IMR-90 (cell line): ENCODE measurements at regions not wholly inside any gene's neighbourhood (a gene's known extent, or its start where the extent isn't known, plus 50 kb on each side); places are given as distances from the start of the nearest gene placed in this dataset.
A peak's percentile ranks its signal among the peaks of the same experiment; 100 is the strongest.

ENCODE experiments used
- ATAC-seq: fragments of 200-7000 bp; cut with Tn5 transposase; 2 replicates; pipeline ENCODE4 v1.9.1; 2020; ENCODE audit warnings: low read depth, mild to moderate bottlenecking, moderate library complexity
- BruUV-seq: library from RNA; stranded (reverse); fragments of 400-500 nt; replicated peaks from 2 replicates; lab custom pipeline; 2021; lab: Mats Ljungman, UMichigan
- CTCF ChIA-PET: fragments of 300-600 bp; formaldehyde crosslinking; extraction: SDS; loops from one replicate; lab custom pipeline; 2021; ENCODE audit warnings: antibody characterized with exemption; lab: Yijun Ruan, JAX
- POLR2A ChIA-PET: fragments of 300-600 bp; sonication (Branson Sonifier 250); formaldehyde crosslinking; loops from one replicate; lab custom pipeline; 2022; ENCODE audit warnings: antibody characterized with exemption; ENCODE audit not compliant: unreplicated experiment; lab: Charles Lee
- DNase-seq: peaks from one replicate; pipeline ENCODE4 v3.0.0; 2013
- H2AFZ ChIP-seq: replicated peaks from 2 replicates; pipeline ENCODE3; 2013; ENCODE audit warnings: low read length, mild to moderate bottlenecking; ENCODE audit not compliant: poor library complexity
- H2AK5ac ChIP-seq: 2 replicates; pipeline ENCODE4 v1.6.1; 2013; ENCODE audit warnings: low read depth, low read length, inconsistent platforms
- H2AK9ac ChIP-seq: replicated peaks from 2 replicates; pipeline ENCODE3; 2013; ENCODE audit warnings: mild to moderate bottlenecking, low read depth, low read length, moderate library complexity; ENCODE audit not compliant: poor library complexity
- H2BK120ac ChIP-seq: 2 replicates; pipeline ENCODE4 v1.6.1; 2013; ENCODE audit warnings: low read depth, low read length, inconsistent platforms
- H2BK15ac ChIP-seq: 3 replicates; pipeline ENCODE4 v1.6.1; 2013; ENCODE audit warnings: low read depth, low read length, inconsistent platforms
- H2BK20ac ChIP-seq: 2 replicates; pipeline ENCODE4 v1.6.1; 2013; ENCODE audit warnings: low read depth, mild to moderate bottlenecking, inconsistent platforms, low read length, moderate library complexity
- H2BK5ac ChIP-seq: 2 replicates; pipeline ENCODE4 v1.6.1; 2013; ENCODE audit warnings: mild to moderate bottlenecking, low read depth, low read length, inconsistent platforms; ENCODE audit not compliant: poor library complexity, severe bottlenecking
- H3K14ac ChIP-seq: replicated peaks from 2 replicates; pipeline ENCODE4 v1.6.1; 2013; ENCODE audit warnings: low read depth, low read length, inconsistent platforms
- H3K18ac ChIP-seq: 2 replicates; pipeline ENCODE4 v1.6.1; 2013; ENCODE audit warnings: low read depth, low read length, control low read depth
- H3K23ac ChIP-seq: 2 replicates; pipeline ENCODE4 v1.6.1; 2013; ENCODE audit warnings: low read depth, low read length, inconsistent platforms
- H3K27ac ChIP-seq: 2 replicates; pipeline ENCODE4 v1.5.1; 2013; ENCODE audit warnings: mild to moderate bottlenecking, control low read depth, low read length; ENCODE audit not compliant: insufficient read depth
- H3K27me3 ChIP-seq: 2 replicates; pipeline ENCODE4 v1.6.1; 2013; ENCODE audit warnings: low read length; ENCODE audit not compliant: control insufficient read depth, insufficient read depth
- H3K36me3 ChIP-seq: 2 replicates; pipeline ENCODE4 v1.6.1; 2013; ENCODE audit warnings: low read length, mixed read lengths; ENCODE audit not compliant: control insufficient read depth, insufficient read depth
- H3K4ac ChIP-seq: 2 replicates; pipeline ENCODE4 v1.6.1; 2013; ENCODE audit warnings: low read depth, low read length, inconsistent platforms
- H3K4me1 ChIP-seq: 2 replicates; pipeline ENCODE4 v1.6.1; 2013; ENCODE audit warnings: low read length, mixed read lengths; ENCODE audit not compliant: control insufficient read depth, insufficient read depth
- H3K4me2 ChIP-seq: 2 replicates; pipeline ENCODE4 v1.6.1; 2013; ENCODE audit warnings: low read depth, mild to moderate bottlenecking, control low read depth, low read length, moderate library complexity
- H3K4me3 ChIP-seq: 2 replicates; pipeline ENCODE4 v1.5.1; 2013; ENCODE audit warnings: low read depth, mild to moderate bottlenecking, control low read depth, low read length, moderate library complexity; ENCODE audit not compliant: insufficient read depth
- H3K56ac ChIP-seq: 2 replicates; pipeline ENCODE4 v1.6.1; 2013; ENCODE audit warnings: low read length, inconsistent platforms; ENCODE audit not compliant: insufficient read depth; ENCODE audit errors: extremely low read depth
- H3K79me1 ChIP-seq, 2 experiments: 2 replicates each; pipeline ENCODE4 v1.6.1; 2013; ENCODE audit warnings: low read length in 2 of 2, inconsistent platforms in 1 of 2, low read depth in 1 of 2
- H3K9ac ChIP-seq: 2 replicates; pipeline ENCODE4 v1.6.1; 2013; ENCODE audit warnings: low read depth, low read length, control low read depth
- H3K9me1 ChIP-seq: 2 replicates; pipeline ENCODE4 v1.6.1; 2013; ENCODE audit warnings: low read length, inconsistent platforms; ENCODE audit not compliant: insufficient read depth
- H3K9me3 ChIP-seq: 2 replicates; pipeline ENCODE4 v1.6.1; 2013; ENCODE audit warnings: low read length; ENCODE audit not compliant: control insufficient read depth, insufficient read depth
- H4K20me1 ChIP-seq: 2 replicates; pipeline ENCODE4 v1.6.1; 2013; ENCODE audit warnings: low read length, inconsistent platforms; ENCODE audit not compliant: insufficient read depth
- H4K5ac ChIP-seq: 2 replicates; pipeline ENCODE4 v1.6.1; 2013; ENCODE audit warnings: mild to moderate bottlenecking, low read depth, low read length, control low read depth
- H4K8ac ChIP-seq, 2 experiments: 2 replicates each; pipeline ENCODE4 v1.6.1; 2013; ENCODE audit warnings: low read depth in 2 of 2, low read length in 2 of 2, control low read depth in 1 of 2, inconsistent platforms in 1 of 2
- H4K91ac ChIP-seq: 2 replicates; pipeline ENCODE4 v1.6.1; 2013; ENCODE audit warnings: low read depth, low read length, inconsistent platforms; ENCODE audit not compliant: insufficient read depth
- MAFK ChIP-seq: IDR thresholded peaks from 2 replicates; pipeline ENCODE4 v1.6.1; 2012; ENCODE audit warnings: low read depth, low read length, improper control_type of control experiment
- dilution Hi-C: fragments of 300-500 bp; cut with HindIII; formaldehyde crosslinking; loops from one replicate; pipeline ENCODE4 v1.14.3; 2018; ENCODE audit warnings: low sequenced_read_pairs; ENCODE audit not compliant: unreplicated experiment
- in situ Hi-C: fragments of 300-500 bp; cut with MboI; formaldehyde crosslinking; loops from 3 replicates; pipeline ENCODE4 v1.14.3; 2019; ENCODE audit warnings: low sequenced_read_pairs, inconsistent platforms, mixed read lengths
- intact Hi-C: fragments of 100-400 bp; cut with micrococcal nuclease; formaldehyde crosslinking; loops from 2 replicates; pipeline ENCODE4 v1.10.0; 2022

DNA sequence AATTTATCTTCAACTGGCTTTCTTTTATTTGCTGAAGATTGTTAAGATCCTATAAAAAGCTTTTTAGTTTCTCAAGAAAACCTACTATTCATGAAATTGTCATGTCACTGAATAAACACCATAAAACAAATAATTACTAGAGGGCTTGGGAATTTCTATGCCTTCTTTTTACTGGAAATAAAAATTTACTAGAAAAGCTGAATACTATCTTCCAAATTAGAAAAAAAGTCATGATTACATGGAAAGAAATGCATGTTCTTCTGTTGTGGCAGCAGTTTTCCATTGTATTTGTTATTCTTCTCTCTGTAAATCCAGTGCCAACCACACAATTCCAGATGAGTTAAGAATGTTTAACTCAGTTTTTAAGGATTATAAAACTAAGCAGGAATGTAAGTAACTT, 153.8 kb downstream of the RAP2B start:
- H3K27ac ChIP-seq: no peak overlapping the region
- in situ Hi-C loops: no loop called here

More for the DNA sequence above, 153.8 kb downstream of the RAP2B start:
- H2AK5ac ChIP-seq: no peak overlapping the region
- H3K56ac ChIP-seq: no peak overlapping the region
- H4K5ac ChIP-seq: no peak overlapping the region
- no peaks in the 10 kb centered on the region for H4K20me1 ChIP-seq
- ChIA-PET CTCF (no interaction called here), POLR2A (no interaction called here)
- H3K9me1 ChIP-seq: no peaks in the 10 kb centered on the region
- H3K9ac ChIP-seq: no peak overlapping the region
- H3K79me1 ChIP-seq: no peaks in the 10 kb centered on the region
- H3K4ac ChIP-seq: no peak overlapping the region
- H2BK120ac ChIP-seq: no peak overlapping the region
- H3K4me2 ChIP-seq: no peak overlapping the region
- no peak overlapping the region for H3K4me3 ChIP-seq
- dilution Hi-C loops: no loop called here
- no peak overlapping the region for H3K14ac ChIP-seq
- no peak overlapping the region for H4K91ac ChIP-seq
- H2BK15ac ChIP-seq: no peak overlapping the region
- H3K36me3 ChIP-seq: no peaks in the 10 kb centered on the region
- no peak overlapping the region for H2BK5ac ChIP-seq
- H3K27me3 ChIP-seq: no peaks in the 10 kb centered on the region
- no peak overlapping the region for H3K18ac ChIP-seq
- no peaks in the 10 kb centered on the region; the same call in 1 of the 2 replicates for H3K4me1 ChIP-seq
- DNase-seq (peak; percentile 51), ATAC-seq (no peak; the same call in none of the 2 replicates)
- no peak overlapping the region for H2BK20ac ChIP-seq
- H3K9me3 ChIP-seq: no peaks in the 10 kb centered on the region
- H2AK9ac ChIP-seq: no peak overlapping the region
- no peak overlapping the region for H3K23ac ChIP-seq
- H4K8ac ChIP-seq: no peak overlapping the region
- no TSS peak for BruUV-seq
- TF ChIP-seq MAFK: no peak
- no peak overlapping the region for H2AFZ ChIP-seq
- intact Hi-C loops: no loop called here
